H1 (cell line): ENCODE measurements at regions not wholly inside any gene's neighbourhood (a gene's known extent, or its start where the extent isn't known, plus 50 kb on each side); places are given as distances from the start of the nearest gene placed in this dataset.

ENCODE experiments used
- CTCF ChIA-PET: fragments of 300-600 bp; sonication (Branson Sonifier 250); formaldehyde crosslinking; loops from one replicate; lab custom pipeline; 2021; ENCODE audit not compliant: partially characterized antibody; lab: Charles Lee
- POLR2A ChIA-PET: fragments of 300-600 bp; sonication (Branson Sonifier 250); formaldehyde crosslinking; loops from one replicate; lab custom pipeline; 2021; ENCODE audit warnings: inconsistent platforms; ENCODE audit not compliant: partially characterized antibody; lab: Charles Lee
- DNase-seq, 2 experiments: peaks; one replicate each; pipeline versions ENCODE4 v3.0.0 to v3.0.0-alpha.2; 2010 to 2022; ENCODE audit warnings: low spot score in 2 of 2, low read depth in 1 of 2, mixed read lengths in 1 of 2
- FAIRE-seq: peaks from 2 replicates; lab custom pipeline; 2011; peaks lifted over from hg19 to GRCh38; lab: Jason Lieb, UNC
- H2AFZ ChIP-seq: 2 replicates; pipeline ENCODE4 v1.8.1; 2012; ENCODE audit warnings: low read length, inconsistent platforms
- H2AK5ac ChIP-seq: 2 replicates; pipeline ENCODE4 v1.6.1; 2013; ENCODE audit warnings: low read depth, low read length
- H2BK120ac ChIP-seq: replicated peaks from 2 replicates; pipeline ENCODE3; 2013; ENCODE audit warnings: low read depth, low read length, inconsistent platforms
- H2BK12ac ChIP-seq: 2 replicates; pipeline ENCODE4 v1.6.1; 2013; ENCODE audit warnings: low read depth, low read length
- H2BK15ac ChIP-seq: 2 replicates; pipeline ENCODE4 v1.6.1; 2013; ENCODE audit warnings: low read length
- H2BK20ac ChIP-seq: 2 replicates; pipeline ENCODE4 v1.6.1; 2013; ENCODE audit warnings: low read length
- H2BK5ac ChIP-seq: 2 replicates; pipeline ENCODE4 v1.6.1; 2013; ENCODE audit warnings: low read depth, low read length
- H3K14ac ChIP-seq: 2 replicates; pipeline ENCODE4 v1.6.1; 2013; ENCODE audit warnings: inconsistent platforms; ENCODE audit not compliant: insufficient read length
- H3K18ac ChIP-seq: 2 replicates; pipeline ENCODE4 v1.6.1; 2013; ENCODE audit warnings: low read length; ENCODE audit errors: extremely low read depth
- H3K23ac ChIP-seq: 2 replicates; pipeline ENCODE4 v1.6.1; 2013; ENCODE audit warnings: inconsistent platforms; ENCODE audit not compliant: insufficient read length
- H3K23me2 ChIP-seq: 2 replicates; pipeline ENCODE4 v1.6.1; 2013; ENCODE audit warnings: low read depth, low read length
- H3K27ac ChIP-seq: 2 replicates; pipeline ENCODE4 v1.6.1; 2011; ENCODE audit warnings: low read depth, low read length, inconsistent platforms
- H3K27me3 ChIP-seq, 4 experiments: replicated peaks in 1 of 4; 1 replicate in 1 of 4; 2 replicates in 3 of 4; pipeline versions ENCODE4 v1.6.1 to v1.8.1; 2011 to 2013; ENCODE audit warnings: low read length in 3 of 4, mild to moderate bottlenecking in 3 of 4, inconsistent platforms in 2 of 4, mixed read lengths in 2 of 4, moderate library complexity in 1 of 4; ENCODE audit not compliant: control insufficient read depth in 3 of 4, insufficient read depth in 3 of 4; ENCODE audit errors: extremely low read depth in 1 of 4
- H3K36me3 ChIP-seq, 4 experiments: 2 replicates each; pipeline versions ENCODE4 v1.6.1 to v1.8.1; 2011 to 2013; ENCODE audit warnings: mild to moderate bottlenecking in 4 of 4, low read length in 3 of 4, moderate library complexity in 2 of 4, control low read depth in 1 of 4, inconsistent platforms in 1 of 4; ENCODE audit not compliant: insufficient read depth in 4 of 4, control insufficient read depth in 2 of 4
- H3K4ac ChIP-seq: replicated peaks from 2 replicates; pipeline ENCODE3; 2013; ENCODE audit warnings: low read length, low read depth, mixed read lengths, inconsistent platforms; ENCODE audit not compliant: insufficient read length
- H3K4me1 ChIP-seq, 4 experiments: replicated peaks in 1 of 4; 1 replicate in 1 of 4; 2 replicates in 3 of 4; pipeline versions ENCODE4 v1.6.1 to v1.8.1; 2011 to 2013; ENCODE audit warnings: low read length in 3 of 4, inconsistent platforms in 2 of 4, mixed read lengths in 1 of 4; ENCODE audit not compliant: insufficient read depth in 4 of 4, control insufficient read depth in 3 of 4
- H3K4me2 ChIP-seq, 2 experiments: 2 replicates each; pipeline versions ENCODE4 v1.6.1 to v1.8.1; 2011 to 2013; ENCODE audit warnings: low read depth in 2 of 2, low read length in 2 of 2, control low read depth in 1 of 2, inconsistent platforms in 1 of 2, mild to moderate bottlenecking in 1 of 2; ENCODE audit not compliant: insufficient read depth in 1 of 2
- H3K4me3 ChIP-seq, 4 experiments: fragments of 200-600, 300-600 bp in 1 of 4; sonication (generic), shearing (Covaris generic), sonication (Bioruptor Twin) in 1 of 4; 2 replicates each; pipeline versions ENCODE4 v1.5.1 to v1.8.1; 2011 to 2016; ENCODE audit warnings: low read length in 4 of 4, low read depth in 3 of 4, control low read depth in 2 of 4, inconsistent platforms in 2 of 4, mild to moderate bottlenecking in 2 of 4, mixed read lengths in 1 of 4, moderate library complexity in 1 of 4; ENCODE audit not compliant: insufficient read depth in 2 of 4; ENCODE audit errors: extremely low read depth in 1 of 4
- H3K56ac ChIP-seq: replicated peaks from 2 replicates; pipeline ENCODE3; 2013; ENCODE audit warnings: low read depth, mild to moderate bottlenecking, mixed read lengths, low read length, inconsistent platforms; ENCODE audit not compliant: insufficient read length
- H3K79me1 ChIP-seq: 2 replicates; pipeline ENCODE4 v1.6.1; 2013; ENCODE audit warnings: low read depth, low read length, control low read depth
- H3K79me2 ChIP-seq, 2 experiments: 2 replicates each; pipeline versions ENCODE4 v1.6.1 to v1.8.1; 2012 to 2013; ENCODE audit warnings: low read length in 2 of 2, mild to moderate bottlenecking in 2 of 2, inconsistent platforms in 1 of 2; ENCODE audit not compliant: insufficient read depth in 2 of 2, control insufficient read depth in 1 of 2
- H3K9ac ChIP-seq, 4 experiments: replicated peaks in 1 of 4; 1 replicate in 1 of 4; 2 replicates in 3 of 4; pipeline versions ENCODE4 v1.6.1 to v1.8.1; 2011 to 2013; ENCODE audit warnings: low read depth in 3 of 4, low read length in 3 of 4, control low read depth in 2 of 4, mild to moderate bottlenecking in 2 of 4, moderate library complexity in 2 of 4, inconsistent platforms in 1 of 4; ENCODE audit errors: extremely low read depth in 1 of 4
- H3K9me3 ChIP-seq, 2 experiments: 2 replicates each; pipeline versions ENCODE4 v1.6.1 to v1.8.1; 2012 to 2013; ENCODE audit warnings: mild to moderate bottlenecking in 2 of 2, moderate library complexity in 2 of 2, control low read depth in 1 of 2, inconsistent platforms in 1 of 2, low read depth in 1 of 2, low read length in 1 of 2, mixed read lengths in 1 of 2; ENCODE audit not compliant: insufficient read depth in 2 of 2
- H4K20me1 ChIP-seq, 2 experiments: replicated peaks in 1 of 2; 2 replicates each; pipeline versions ENCODE3 to v1.8.1; 2011 to 2013; ENCODE audit warnings: inconsistent platforms in 2 of 2, low read length in 2 of 2, mild to moderate bottlenecking in 1 of 2; ENCODE audit not compliant: insufficient read depth in 2 of 2, control insufficient read depth in 1 of 2
- H4K5ac ChIP-seq: 2 replicates; pipeline ENCODE4 v1.6.1; 2013; ENCODE audit warnings: low read length, low read depth, mixed read lengths, inconsistent platforms; ENCODE audit not compliant: insufficient read length
- H4K8ac ChIP-seq: 2 replicates; pipeline ENCODE4 v1.8.0; 2013; ENCODE audit warnings: mild to moderate bottlenecking, moderate library complexity, low read length, inconsistent platforms; ENCODE audit not compliant: insufficient read depth; ENCODE audit errors: extremely low read depth
- H4K91ac ChIP-seq: replicated peaks from 2 replicates; pipeline ENCODE3; 2013; ENCODE audit warnings: low read length, mixed read lengths, inconsistent platforms; ENCODE audit not compliant: insufficient read length
- BACH1 ChIP-seq: IDR thresholded peaks from 2 replicates; pipeline ENCODE4 v1.6.1; 2012; ENCODE audit warnings: low read length, improper control_type of control experiment
- CTCF ChIP-seq, 3 experiments: IDR thresholded peaks; 1 replicate in 2 of 3; 2 replicates in 1 of 3; pipeline versions ENCODE4 v1.5.1 to v1.6.1; 2011; ENCODE audit warnings: low read length in 3 of 3, mild to moderate bottlenecking in 3 of 3, inconsistent platforms in 2 of 3, low read depth in 1 of 3, moderate library complexity in 1 of 3; ENCODE audit not compliant: insufficient read depth in 1 of 3; ENCODE audit errors: control extremely low read depth in 1 of 3
- GTF2F1 ChIP-seq: IDR thresholded peaks from 2 replicates; pipeline ENCODE4 v1.6.1; 2012; ENCODE audit warnings: low read depth, low read length, improper control_type of control experiment, borderline replicate concordance
- JUND ChIP-seq: IDR thresholded peaks from 2 replicates; pipeline ENCODE4 v1.6.1; 2011; ENCODE audit warnings: mild to moderate bottlenecking, improper control_type of control experiment, low read length
- NANOG ChIP-seq: IDR thresholded peaks from 2 replicates; pipeline ENCODE4 v1.6.1; 2011; ENCODE audit warnings: low read length, low read depth, mild to moderate bottlenecking, inconsistent platforms; ENCODE audit not compliant: insufficient read depth, poor library complexity, severe bottlenecking
- POU5F1 ChIP-seq: IDR thresholded peaks from 2 replicates; pipeline ENCODE4 v1.6.1; 2011; ENCODE audit warnings: low read depth, mild to moderate bottlenecking, low read length, moderate library complexity
- RXRA ChIP-seq: IDR thresholded peaks from 2 replicates; pipeline ENCODE4 v1.6.1; 2011; ENCODE audit warnings: low read depth, mild to moderate bottlenecking, low read length, moderate library complexity; ENCODE audit not compliant: insufficient read depth
- SIX5 ChIP-seq: IDR thresholded peaks from 2 replicates; pipeline ENCODE4 v1.6.1; 2011; ENCODE audit warnings: mild to moderate bottlenecking, low read depth, low read length
- SP1 ChIP-seq: IDR thresholded peaks from 2 replicates; pipeline ENCODE4 v1.6.1; 2011; ENCODE audit warnings: low read depth, low read length
- ZNF274 ChIP-seq: IDR thresholded peaks from 2 replicates; pipeline ENCODE4 v1.7.0; 2012; ENCODE audit warnings: low read length, borderline replicate concordance; ENCODE audit errors: extremely low read depth
- WGBS, 2 experiments: shearing (Covaris generic) in 1 of 2; methylation state at CpG; one replicate each; pipeline versions ENCODE4 v1.1.6 to v1.1.7; 2013 to 2015; ENCODE audit warnings: low lambda C conversion rate in 2 of 2, mixed read lengths in 2 of 2, inconsistent platforms in 1 of 2, low coverage in 1 of 2, missing lambda C conversion rate in 1 of 2; ENCODE audit not compliant: insufficient replicate concordance in 2 of 2, insufficient coverage in 1 of 2, insufficient read length in 1 of 2; ENCODE audit errors: extremely low coverage in 1 of 2, missing lambda C conversion rate in 1 of 2; 5-methylcytosine and 5-hydroxymethylcytosine counted together

GRCh38 chr2:66790651-66791181, 355.8 kb downstream of the MEIS1 start:
- no peak overlapping the region for H2BK5ac ChIP-seq
- H4K5ac ChIP-seq, result no peak overlapping the region
- H3K27me3 ChIP-seq, result no peaks in the 10 kb centered on the region
- no peak overlapping the region for H2AK5ac ChIP-seq
- H2BK15ac ChIP-seq, result no peak overlapping the region
- H4K91ac ChIP-seq, result no peak overlapping the region
- H2AFZ ChIP-seq, result no peak overlapping the region
- no peak overlapping the region for H3K14ac ChIP-seq
- H3K36me3 ChIP-seq, result no peaks in the 10 kb centered on the region
- H3K23ac ChIP-seq, result peak overlapping the region; percentile 38
- H3K23me2 ChIP-seq, result no peaks in the 10 kb centered on the region
- H4K8ac ChIP-seq, result no peak overlapping the region
- ChIA-PET POLR2A (no interaction called here), CTCF (interaction anchor here (1.2 to 1.5 kb wide), 2 partner anchors 11 to 444 kb away, joined by 4 to 6 read pairs; no protein-coding TSS in a partner anchor)
- DNase-seq (no peak), FAIRE-seq (no peak)
- no peak overlapping the region for H3K4me2 ChIP-seq
- H3K27ac ChIP-seq, result no peak overlapping the region
- no peak overlapping the region for H2BK12ac ChIP-seq
- H2BK120ac ChIP-seq, result no peak overlapping the region
- H3K4ac ChIP-seq, result no peak overlapping the region
- H3K9ac ChIP-seq, result no peak overlapping the region
- no peaks in the 10 kb centered on the region for H4K20me1 ChIP-seq
- H3K56ac ChIP-seq, result no peak overlapping the region
- no peak overlapping the region for H2BK20ac ChIP-seq
- no peaks in the 10 kb centered on the region for H3K4me1 ChIP-seq
- H3K79me2 ChIP-seq, result no peaks in the 10 kb centered on the region
- 94% methylated on average over 1 of the region's 1 CpG; no CpG with 5 or more reads in 1 of the 2 experiments for WGBS, 2 experiments
- no peaks in the 10 kb centered on the region; a peak in 1 of 4 replicates for H3K9me3 ChIP-seq
- no peaks in the 10 kb centered on the region for H3K79me1 ChIP-seq
- no peak for TF ChIP-seq BACH1
- no peak for TF ChIP-seq GTF2F1
- TF ChIP-seq ZNF274, result no peak
- TF ChIP-seq JUND, result no peak
- no peak for TF ChIP-seq SP1
- no peak for TF ChIP-seq NANOG
- no peak for TF ChIP-seq POU5F1
- no peak for TF ChIP-seq CTCF (IDR thresholded peaks at IDR 0.05; ENCODE audit: control extremely low read depth in 1 of 3, insufficient read depth in 1 of 3, low read depth in 1 of 3, low read length in 3 of 3)
- no peak for TF ChIP-seq SIX5
- TF ChIP-seq RXRA, result no peak
- no peak overlapping the region for H3K4me3 ChIP-seq
- H3K18ac ChIP-seq, result no peak overlapping the region
